GM18858 (cell line): ENCODE measurements at regions not wholly inside any gene's neighbourhood (a gene's known extent, or its start where the extent isn't known, plus 50 kb on each side); places are given as distances from the start of the nearest gene placed in this dataset.

Source experiments
- ATAC-seq: cut with Tn5 transposase; IDR thresholded peaks from one replicate; pipeline ENCODE4 v1.9.1; 2021; ENCODE audit not compliant: unreplicated experiment

- no peak for ATAC-seq
These were observed 101.9 kb downstream of the GAS2L3 start for GRCh38 chr12:100675432-100675831.

GRCh38 chr12:100681074-100681473 is 107.6 kb downstream of the GAS2L3 start:
- no peak for ATAC-seq

GRCh38 chr12:100682178-100682577 is 108.7 kb downstream of the GAS2L3 start:
- ATAC-seq: no peak

- ATAC-seq: no peak
These were observed 106.9 kb upstream of the ANO4 start for GRCh38 chr12:100687686-100688085.

- ATAC-seq: no peak
These were observed 106.1 kb upstream of the ANO4 start for GRCh38 chr12:100688451-100688864.

GRCh38 chr12:100692502-100692901 is 102.1 kb upstream of the ANO4 start:
- ATAC-seq: no peak

- ATAC-seq: no peak
These were observed 96.1 kb upstream of the ANO4 start for GRCh38 chr12:100698518-100698917.

- ATAC-seq: peak; percentile 71
These were observed 95.4 kb upstream of the ANO4 start for GRCh38 chr12:100699209-100699608.

- ATAC-seq: no peak
These were observed 91.2 kb upstream of the ANO4 start for GRCh38 chr12:100703337-100703736.

- ATAC-seq: no peak
These were observed 90.7 kb upstream of the ANO4 start for GRCh38 chr12:100703868-100704267.

- ATAC-seq: no peak
These were observed 88.5 kb upstream of the ANO4 start for GRCh38 chr12:100706033-100706432.

- ATAC-seq: no peak
These were observed 86.0 kb upstream of the ANO4 start for GRCh38 chr12:100708591-100708990.

- no peak for ATAC-seq
These were observed 78.3 kb upstream of the ANO4 start for GRCh38 chr12:100715976-100716944.

GRCh38 chr12:100716945-100717732 is 77.4 kb upstream of the ANO4 start:
- no peak for ATAC-seq

GRCh38 chr12:100717733-100718067 is 76.9 kb upstream of the ANO4 start:
- ATAC-seq: no peak

- ATAC-seq: no peak
These were observed 76.4 kb upstream of the ANO4 start for GRCh38 chr12:100718187-100718586.

- ATAC-seq: no peak
These were observed 74.4 kb upstream of the ANO4 start for GRCh38 chr12:100720016-100720654.

GRCh38 chr12:100721169-100721568 is 73.4 kb upstream of the ANO4 start:
- ATAC-seq: no peak

GRCh38 chr12:100724071-100724470 is 70.5 kb upstream of the ANO4 start:
- ATAC-seq: no peak

GRCh38 chr12:100733817-100734593 is 60.6 kb upstream of the ANO4 start:
- peak; percentile 83 for ATAC-seq

- no peak for ATAC-seq
These were observed 57.4 kb upstream of the ANO4 start for GRCh38 chr12:100737168-100737567.
